GM12873 (cell line): ENCODE measurements at regions not wholly inside any gene's neighbourhood (a gene's known extent, or its start where the extent isn't known, plus 50 kb on each side); places are given as distances from the start of the nearest gene placed in this dataset.

ENCODE experiments used
- TF ChIP-seq, protein P1 (sequence below): IDR thresholded peaks from 2 replicates; pipeline ENCODE4 v1.5.1; 2012; ENCODE audit warnings: low read depth, mild to moderate bottlenecking, moderate library complexity, low read length, control low read depth; ENCODE audit not compliant: insufficient read depth; ENCODE audit errors: missing control alignments

- TF ChIP-seq, protein P1, sequence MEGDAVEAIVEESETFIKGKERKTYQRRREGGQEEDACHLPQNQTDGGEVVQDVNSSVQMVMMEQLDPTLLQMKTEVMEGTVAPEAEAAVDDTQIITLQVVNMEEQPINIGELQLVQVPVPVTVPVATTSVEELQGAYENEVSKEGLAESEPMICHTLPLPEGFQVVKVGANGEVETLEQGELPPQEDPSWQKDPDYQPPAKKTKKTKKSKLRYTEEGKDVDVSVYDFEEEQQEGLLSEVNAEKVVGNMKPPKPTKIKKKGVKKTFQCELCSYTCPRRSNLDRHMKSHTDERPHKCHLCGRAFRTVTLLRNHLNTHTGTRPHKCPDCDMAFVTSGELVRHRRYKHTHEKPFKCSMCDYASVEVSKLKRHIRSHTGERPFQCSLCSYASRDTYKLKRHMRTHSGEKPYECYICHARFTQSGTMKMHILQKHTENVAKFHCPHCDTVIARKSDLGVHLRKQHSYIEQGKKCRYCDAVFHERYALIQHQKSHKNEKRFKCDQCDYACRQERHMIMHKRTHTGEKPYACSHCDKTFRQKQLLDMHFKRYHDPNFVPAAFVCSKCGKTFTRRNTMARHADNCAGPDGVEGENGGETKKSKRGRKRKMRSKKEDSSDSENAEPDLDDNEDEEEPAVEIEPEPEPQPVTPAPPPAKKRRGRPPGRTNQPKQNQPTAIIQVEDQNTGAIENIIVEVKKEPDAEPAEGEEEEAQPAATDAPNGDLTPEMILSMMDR: no peak
Measured at GRCh38 chr6:156348424-156348823, 428.8 kb upstream of the ARID1B start.

DNA sequence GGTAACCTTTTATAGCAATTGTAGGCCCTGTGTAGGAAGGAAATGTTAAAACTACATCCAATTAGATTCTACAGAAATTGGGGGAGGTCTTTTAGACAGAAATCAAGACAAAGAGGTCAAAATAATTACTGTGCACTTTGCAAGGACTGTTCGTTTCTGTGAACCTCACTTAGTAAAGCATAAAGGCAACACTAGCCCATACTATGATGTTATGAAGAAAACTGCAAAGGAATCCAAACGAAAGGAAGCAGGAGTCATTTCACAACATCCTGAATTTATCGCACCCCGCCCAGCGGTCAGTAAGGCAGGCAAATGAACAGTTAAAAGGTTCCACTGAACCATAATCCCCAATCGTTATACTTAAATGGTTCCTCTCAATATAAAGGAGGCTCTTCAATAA lies 429.5 kb upstream of the ARID1B start:
- TF ChIP-seq, protein P1: no peak

- TF ChIP-seq, protein P1: no peak
Measured at GRCh38 chr6:156347246-156347645, 429.9 kb upstream of the ARID1B start.

- TF ChIP-seq, protein P1: no peak
Measured at GRCh38 chr6:156345700-156346099, 431.5 kb upstream of the ARID1B start.

DNA sequence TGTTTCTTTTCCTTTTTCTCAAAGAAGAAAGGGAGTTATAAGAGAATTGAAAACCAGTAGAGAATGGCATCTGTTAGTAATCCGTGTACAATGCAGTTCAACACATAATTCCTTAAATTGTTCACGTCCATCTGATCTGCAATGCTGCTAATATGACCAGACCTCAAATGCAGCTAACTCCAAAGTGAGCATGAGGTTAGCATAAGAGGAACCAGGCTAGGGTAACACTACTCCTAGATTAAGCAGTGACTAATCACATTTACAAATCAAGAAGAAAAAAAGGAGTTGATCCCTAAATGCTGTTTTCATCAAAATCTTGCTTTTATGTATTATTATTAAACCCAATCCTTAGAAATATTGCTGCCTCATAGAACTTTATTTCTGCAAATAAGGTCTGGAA lies 432.7 kb upstream of the ARID1B start:
- TF ChIP-seq, protein P1: no peak

DNA sequence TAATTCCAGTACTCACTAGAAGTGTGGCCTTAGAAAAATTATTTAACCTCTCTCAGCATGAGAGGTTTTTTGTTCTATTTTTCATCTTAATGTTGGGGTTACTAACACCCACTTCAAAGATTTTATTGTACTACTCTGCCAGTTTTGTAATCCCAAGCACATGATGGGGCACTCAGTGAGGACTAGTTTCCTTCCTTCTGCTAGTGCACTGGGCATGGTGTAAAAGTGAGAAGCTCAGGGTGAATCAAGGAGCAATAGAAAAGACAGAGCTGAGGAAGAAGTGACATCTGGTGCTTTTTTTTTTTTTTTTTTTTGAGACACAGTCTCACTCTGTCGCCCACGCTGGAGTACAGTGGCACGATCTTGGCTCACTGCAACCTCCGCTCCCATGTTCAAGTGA lies 439.4 kb upstream of the ARID1B start:
- TF ChIP-seq, protein P1: no peak

- TF ChIP-seq, protein P1: no peak
Measured at GRCh38 chr6:156336733-156337132, 440.4 kb upstream of the ARID1B start.
